GM18873 (cell line): ENCODE measurements at regions not wholly inside any gene's neighbourhood (a gene's known extent, or its start where the extent isn't known, plus 50 kb on each side); places are given as distances from the start of the nearest gene placed in this dataset.

Experiments used
- ATAC-seq: cut with Tn5 transposase; IDR thresholded peaks from one replicate; pipeline ENCODE4 v1.9.1; 2021; ENCODE audit warnings: mild to moderate bottlenecking, moderate library complexity, moderate number of reproducible peaks; ENCODE audit not compliant: unreplicated experiment, low FRiP score

GRCh38 chr5:5040712-5041111 lies 99.4 kb upstream of the ADAMTS16 start:
- ATAC-seq = no peak

GRCh38 chr5:5042806-5043205 lies 97.3 kb upstream of the ADAMTS16 start:
- ATAC-seq = no peak

DNA sequence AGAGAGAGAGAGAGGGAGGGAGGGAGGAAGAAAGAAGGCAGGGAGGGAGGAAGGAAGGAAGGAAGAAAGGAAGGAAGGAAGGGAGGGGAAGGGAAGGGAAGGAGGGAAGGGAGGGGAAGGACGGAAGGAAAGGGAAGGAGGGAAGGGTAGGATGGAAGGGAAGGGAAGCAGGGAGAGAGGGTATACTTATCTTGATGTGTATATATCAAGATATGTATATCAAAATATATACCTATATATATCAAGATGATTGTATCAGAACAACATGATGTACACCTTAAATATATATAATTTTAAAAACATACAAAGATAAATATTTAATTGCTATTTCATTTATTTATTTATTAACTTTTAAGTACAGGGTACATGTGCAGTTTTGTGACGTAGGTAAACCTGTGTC lies 96.8 kb upstream of the ADAMTS16 start:
- ATAC-seq = no peak

DNA sequence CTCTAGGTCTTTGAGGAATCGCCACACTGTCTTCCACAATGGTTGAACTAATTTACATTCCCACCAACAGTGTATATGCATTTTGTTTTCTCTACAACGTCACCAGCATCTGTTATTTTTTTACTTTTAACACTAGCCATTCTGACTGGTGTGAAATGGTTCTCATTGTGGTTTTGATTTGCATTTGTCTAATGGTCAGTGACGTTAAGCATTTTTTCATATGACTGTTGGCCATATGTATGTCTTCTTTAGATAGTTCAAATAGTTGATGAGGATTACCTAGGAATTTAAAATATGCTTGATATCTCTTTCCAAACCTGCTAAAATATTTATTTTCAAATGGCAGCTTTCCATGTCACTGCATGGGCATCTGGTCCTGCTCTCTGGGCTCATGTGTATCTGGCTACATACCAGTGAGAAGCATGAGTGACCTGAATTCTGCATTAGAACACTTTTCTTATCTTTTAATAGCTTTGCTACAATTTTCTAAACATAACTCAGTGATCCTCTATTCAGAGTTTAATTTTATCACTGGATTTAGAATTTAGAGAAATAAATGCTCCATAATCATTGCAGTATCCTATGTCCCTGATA lies 95.8 kb upstream of the ADAMTS16 start:
- no peak for ATAC-seq

- peak; percentile 94 for ATAC-seq
Measured at GRCh38 chr5:5046680-5047502, 93.2 kb upstream of the ADAMTS16 start.

- no peak for ATAC-seq
Measured at GRCh38 chr5:5050801-5051200, 89.3 kb upstream of the ADAMTS16 start.

DNA sequence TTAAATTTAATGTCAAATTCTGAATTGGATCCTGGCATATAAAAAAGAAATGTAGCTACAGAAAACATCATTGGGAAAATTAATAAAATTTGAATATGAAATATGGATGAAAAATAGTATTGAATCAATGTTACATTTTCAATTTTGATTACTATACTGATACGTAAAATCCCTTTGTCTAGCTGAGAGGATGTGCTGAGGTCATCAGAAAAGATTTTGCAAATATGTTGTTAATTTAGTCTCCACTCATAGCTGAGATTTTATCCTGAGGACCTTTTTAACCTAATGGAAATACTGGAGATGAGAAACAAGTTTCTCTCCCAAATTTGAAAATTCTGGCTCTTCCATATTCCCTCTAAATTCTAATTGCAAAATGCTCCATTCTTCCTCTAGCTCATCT lies 84.4 kb upstream of the ADAMTS16 start:
- ATAC-seq = no peak

GRCh38 chr5:5061836-5062235 lies 78.3 kb upstream of the ADAMTS16 start:
- ATAC-seq = no peak

DNA sequence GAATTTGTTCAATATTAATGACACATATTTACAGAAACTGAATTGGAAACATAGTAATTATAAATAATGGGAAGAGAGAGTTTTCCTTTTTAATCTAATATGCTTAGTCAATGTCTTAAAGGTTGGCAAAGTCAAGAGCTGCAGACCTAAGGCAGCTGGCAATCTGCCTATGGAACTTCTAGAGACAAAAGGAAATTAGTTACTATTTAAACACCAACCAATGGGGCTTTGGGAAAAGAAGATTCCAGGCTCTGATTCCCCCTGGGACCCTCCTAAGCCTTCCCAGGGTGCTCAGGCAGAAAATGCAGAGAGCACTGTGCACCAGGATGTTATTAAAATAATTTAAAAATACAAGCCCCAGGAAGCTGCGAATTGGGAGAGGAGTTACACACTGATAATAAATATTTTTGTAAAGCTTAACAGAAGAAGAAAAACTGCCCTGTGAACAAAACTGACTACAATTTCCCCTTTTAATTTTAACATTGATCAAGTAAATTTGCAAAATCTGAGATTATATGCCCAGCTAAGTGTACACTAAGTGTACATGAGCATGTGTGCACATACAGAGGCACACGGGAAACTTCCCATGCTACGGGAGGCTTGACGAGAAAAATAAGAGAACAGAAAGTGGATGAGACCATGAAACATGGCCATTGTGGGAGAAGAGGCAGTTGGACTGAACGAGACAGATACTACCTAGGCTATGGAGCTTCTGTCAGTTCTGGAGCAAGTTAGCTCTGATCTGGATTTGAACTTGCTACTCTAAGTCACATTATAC lies 77.4 kb upstream of the ADAMTS16 start:
- no peak for ATAC-seq

DNA sequence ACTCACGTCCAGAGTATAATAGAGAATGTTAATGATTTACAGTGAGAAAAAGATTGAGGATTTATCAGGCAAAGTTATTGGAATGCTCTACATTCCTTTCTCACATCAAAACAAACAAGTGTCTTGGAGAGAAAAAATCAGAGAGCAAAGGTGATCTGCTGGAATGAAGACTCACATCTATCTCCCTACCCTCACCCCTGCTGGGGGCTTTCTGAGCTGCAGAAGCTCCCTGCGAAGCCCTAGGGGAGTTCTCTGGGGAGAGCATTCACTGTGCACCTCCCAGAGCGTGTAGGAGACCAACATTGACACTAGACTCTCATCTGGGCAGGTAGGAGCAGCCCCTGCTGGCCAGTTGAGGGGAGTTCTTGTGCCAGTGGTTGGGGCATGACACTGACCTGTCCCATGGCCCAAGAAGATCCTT lies 76.6 kb upstream of the ADAMTS16 start:
- peak; percentile 72 for ATAC-seq

GRCh38 chr5:5065472-5065871 lies 74.7 kb upstream of the ADAMTS16 start:
- ATAC-seq = no peak

DNA sequence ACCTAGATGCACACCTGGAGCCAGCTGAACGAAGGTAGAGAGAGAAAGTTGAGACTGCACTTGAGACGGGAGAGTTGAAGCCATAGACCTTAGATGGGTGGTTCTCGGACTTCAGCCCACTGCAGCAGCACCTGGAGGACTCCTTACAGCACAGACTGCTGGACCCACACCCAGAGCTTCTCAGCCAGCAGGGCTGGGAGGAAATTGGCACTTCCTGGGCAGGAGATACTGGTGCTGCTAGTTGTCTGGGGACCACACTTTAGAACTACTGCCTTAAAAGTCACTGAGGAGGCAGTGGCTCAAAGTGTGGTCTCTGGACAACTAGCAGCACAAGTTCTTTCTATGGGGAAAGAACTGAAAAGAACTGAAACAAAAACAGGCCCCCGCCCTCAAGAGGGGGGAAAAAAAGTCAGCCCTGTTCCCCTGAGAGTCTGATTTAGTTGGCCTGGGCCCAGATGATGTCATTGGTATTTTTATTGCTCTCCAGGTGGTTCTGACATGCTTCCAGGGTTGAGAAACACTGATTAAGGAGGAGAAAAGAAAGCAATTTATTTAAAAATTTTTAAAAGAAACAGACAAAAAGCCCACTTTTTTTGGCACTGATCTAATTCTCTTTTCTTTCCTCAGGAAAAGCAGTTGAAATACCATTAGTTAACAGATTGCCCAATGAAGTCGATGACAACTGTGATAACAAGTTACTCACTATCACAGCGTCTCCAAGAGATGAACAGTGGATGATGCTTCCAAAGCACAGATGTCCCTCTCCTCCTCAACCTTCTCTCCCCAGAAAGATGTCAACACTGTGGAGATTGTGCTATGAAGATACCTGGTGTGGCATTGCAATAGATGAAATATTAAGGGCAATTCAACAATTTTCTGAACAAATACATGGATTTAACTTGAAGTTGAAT lies 73.6 kb upstream of the ADAMTS16 start:
- ATAC-seq = no peak

DNA sequence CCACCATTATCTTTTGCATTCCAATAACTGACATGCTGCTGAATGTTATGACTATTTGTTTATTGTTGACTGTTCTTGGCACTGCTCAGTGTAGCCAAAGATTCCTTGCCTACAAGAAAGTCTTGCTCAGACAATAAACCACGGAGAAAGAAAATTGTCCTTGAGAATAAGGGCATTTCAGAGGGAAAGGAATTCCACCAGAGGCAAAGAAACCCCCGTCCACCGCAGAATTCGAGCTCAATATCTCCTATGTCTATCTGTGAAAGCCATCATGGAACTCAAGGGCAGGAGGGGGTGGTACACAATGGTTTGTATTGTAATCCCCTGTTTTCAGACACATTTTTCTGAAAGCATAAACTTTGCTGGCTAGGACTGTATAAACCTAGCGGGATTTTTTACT lies 70.3 kb upstream of the ADAMTS16 start:
- no peak for ATAC-seq

DNA sequence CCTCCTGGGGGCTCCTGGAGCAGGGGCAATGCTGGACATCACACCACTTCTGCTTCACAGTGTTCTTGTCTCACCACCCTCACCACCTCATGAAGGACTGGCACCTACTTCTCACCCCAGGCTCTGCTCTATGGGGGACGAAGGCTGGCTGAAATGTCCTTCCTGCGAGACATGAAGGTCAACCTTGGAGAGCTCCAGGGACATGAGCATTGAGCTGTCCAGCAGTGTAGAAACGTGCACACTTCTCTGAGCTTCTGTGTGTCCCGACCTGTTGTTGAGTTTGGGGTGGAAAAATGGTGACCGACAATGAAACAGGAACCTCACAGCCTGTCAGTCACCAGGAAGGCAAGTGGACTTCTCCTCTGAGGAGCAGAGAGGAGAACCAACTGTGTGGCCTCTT lies 68.6 kb upstream of the ADAMTS16 start:
- no peak for ATAC-seq

GRCh38 chr5:5077236-5077635 lies 62.9 kb upstream of the ADAMTS16 start:
- ATAC-seq = no peak

DNA sequence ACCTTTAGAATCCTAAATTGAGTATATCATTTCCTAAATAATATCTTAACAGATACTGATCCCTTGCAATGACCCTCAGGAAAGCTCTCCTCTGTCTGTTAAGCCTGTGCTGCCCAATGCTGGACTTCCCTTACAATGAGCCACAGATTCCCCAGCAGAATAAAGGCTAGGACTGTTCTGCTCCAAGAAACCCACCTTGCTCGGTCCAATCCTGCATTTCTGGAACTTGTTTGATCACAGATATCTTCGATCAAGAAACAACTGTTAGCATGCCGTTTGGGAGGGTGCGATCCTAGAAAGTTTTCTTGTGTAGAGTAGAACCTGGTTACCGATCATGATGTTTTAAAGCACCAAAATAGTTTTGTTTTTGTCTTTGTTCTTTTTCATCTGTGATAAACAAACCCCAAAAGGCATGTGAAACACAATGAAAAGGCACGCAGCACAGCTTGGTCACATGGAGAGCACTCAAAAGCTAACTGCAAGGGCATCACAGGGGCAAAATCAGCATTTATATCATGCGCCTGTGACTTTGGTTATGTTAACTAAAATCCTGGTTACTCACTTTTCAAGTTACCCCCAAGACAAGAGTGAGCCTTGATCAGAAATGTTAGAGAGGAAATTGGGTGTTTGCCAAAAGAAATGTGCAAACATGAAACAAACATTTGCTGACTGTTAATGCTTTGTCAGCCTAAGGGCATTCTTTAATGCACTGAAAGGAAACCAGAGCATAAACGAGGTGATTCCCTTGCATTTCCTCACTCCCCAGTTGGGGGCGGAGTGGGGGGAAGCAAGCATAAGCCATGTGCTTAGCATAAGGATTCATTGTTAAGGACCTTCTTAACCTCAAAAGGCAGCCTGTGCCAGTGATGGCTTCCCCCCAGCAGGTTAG lies 61.9 kb upstream of the ADAMTS16 start:
- ATAC-seq = no peak

- ATAC-seq = no peak
Measured at GRCh38 chr5:5079876-5080275, 60.3 kb upstream of the ADAMTS16 start.

GRCh38 chr5:5080790-5081189 lies 59.3 kb upstream of the ADAMTS16 start:
- ATAC-seq = no peak

GRCh38 chr5:5085381-5085780 lies 54.7 kb upstream of the ADAMTS16 start:
- no peak for ATAC-seq
